Neural progenitor cell (in vitro differentiated cells): ENCODE measurements at regions not wholly inside any gene's neighbourhood (a gene's known extent, or its start where the extent isn't known, plus 50 kb on each side); places are given as distances from the start of the nearest gene placed in this dataset.

ENCODE experiments used
- EZH2 ChIP-seq: fragments of 200-600 bp; sonication (generic); IDR thresholded peaks from 2 replicates; pipeline ENCODE4 v1.6.1; 2017; ENCODE audit warnings: antibody characterized with exemption, mild to moderate bottlenecking, moderate library complexity
- EZH2phosphoT487 ChIP-seq: fragments of 200-600 bp; sonication (generic); IDR thresholded peaks from 2 replicates; pipeline ENCODE4 v1.6.1; 2017; ENCODE audit warnings: antibody characterized with exemption
- TF ChIP-seq, protein P1 (sequence below): fragments of 200-600 bp; sonication (generic); IDR thresholded peaks from 2 replicates; pipeline ENCODE4 v1.5.1; 2017; ENCODE audit warnings: antibody characterized with exemption, mild to moderate bottlenecking

DNA sequence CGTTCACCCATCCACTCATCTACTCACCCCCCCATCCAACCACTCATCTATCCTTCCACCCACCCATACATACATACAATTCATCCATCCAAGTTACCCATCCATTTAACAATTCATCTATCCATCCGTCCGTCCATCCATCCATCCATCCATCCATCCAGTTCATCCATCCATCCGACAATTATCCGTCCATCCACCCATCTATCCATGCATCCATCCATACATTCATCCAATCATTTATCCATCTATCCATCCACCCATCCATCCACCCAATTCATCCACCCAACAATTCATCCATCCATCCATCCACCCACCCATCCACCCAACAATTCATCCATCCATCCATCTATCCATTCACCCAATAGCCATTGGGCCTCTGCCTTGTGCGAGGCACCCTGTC is 173.2 kb upstream of the MVB12B start:
- TF ChIP-seq EZH2 (no peak), EZH2phosphoT487 (no peak)
- TF ChIP-seq, protein P1, sequence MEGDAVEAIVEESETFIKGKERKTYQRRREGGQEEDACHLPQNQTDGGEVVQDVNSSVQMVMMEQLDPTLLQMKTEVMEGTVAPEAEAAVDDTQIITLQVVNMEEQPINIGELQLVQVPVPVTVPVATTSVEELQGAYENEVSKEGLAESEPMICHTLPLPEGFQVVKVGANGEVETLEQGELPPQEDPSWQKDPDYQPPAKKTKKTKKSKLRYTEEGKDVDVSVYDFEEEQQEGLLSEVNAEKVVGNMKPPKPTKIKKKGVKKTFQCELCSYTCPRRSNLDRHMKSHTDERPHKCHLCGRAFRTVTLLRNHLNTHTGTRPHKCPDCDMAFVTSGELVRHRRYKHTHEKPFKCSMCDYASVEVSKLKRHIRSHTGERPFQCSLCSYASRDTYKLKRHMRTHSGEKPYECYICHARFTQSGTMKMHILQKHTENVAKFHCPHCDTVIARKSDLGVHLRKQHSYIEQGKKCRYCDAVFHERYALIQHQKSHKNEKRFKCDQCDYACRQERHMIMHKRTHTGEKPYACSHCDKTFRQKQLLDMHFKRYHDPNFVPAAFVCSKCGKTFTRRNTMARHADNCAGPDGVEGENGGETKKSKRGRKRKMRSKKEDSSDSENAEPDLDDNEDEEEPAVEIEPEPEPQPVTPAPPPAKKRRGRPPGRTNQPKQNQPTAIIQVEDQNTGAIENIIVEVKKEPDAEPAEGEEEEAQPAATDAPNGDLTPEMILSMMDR = no peak
